H1 (cell line): ENCODE measurements at regions not wholly inside any gene's neighbourhood (a gene's known extent, or its start where the extent isn't known, plus 50 kb on each side); places are given as distances from the start of the nearest gene placed in this dataset.

Source experiments
- BRCA1 ChIP-seq: IDR thresholded peaks from 2 replicates; pipeline ENCODE4 v1.6.1; 2012; ENCODE audit warnings: low read depth, low read length, improper control_type of control experiment
- CHD7 ChIP-seq: fragments of 300-600 bp; sonication (generic); IDR thresholded peaks from 2 replicates; pipeline ENCODE4 v1.7.1; 2012; ENCODE audit warnings: low read length, moderate library complexity, mild to moderate bottlenecking, inconsistent platforms; ENCODE audit not compliant: insufficient replicate concordance
- CREB1 ChIP-seq: IDR thresholded peaks from 2 replicates; pipeline ENCODE4 v1.6.1; 2012; ENCODE audit warnings: inconsistent platforms
- POU5F1 ChIP-seq: IDR thresholded peaks from 2 replicates; pipeline ENCODE4 v1.6.1; 2011; ENCODE audit warnings: low read depth, mild to moderate bottlenecking, low read length, moderate library complexity
- RXRA ChIP-seq: IDR thresholded peaks from 2 replicates; pipeline ENCODE4 v1.6.1; 2011; ENCODE audit warnings: low read depth, mild to moderate bottlenecking, low read length, moderate library complexity; ENCODE audit not compliant: insufficient read depth
- SP4 ChIP-seq: IDR thresholded peaks from 2 replicates; pipeline ENCODE4 v1.6.1; 2012; ENCODE audit warnings: low read length, inconsistent platforms
- TAF7 ChIP-seq: optimal IDR thresholded peaks from 2 replicates; pipeline ENCODE3; 2011; ENCODE audit warnings: low read depth, mild to moderate bottlenecking, inconsistent platforms, low read length, moderate library complexity, borderline replicate concordance

GRCh38 chr18:26777351-26778053 lies 88.0 kb downstream of the AQP4 start (continued):
- no peak for TF ChIP-seq CHD7
- TF ChIP-seq SP4, result no peak
- no peak for TF ChIP-seq RXRA
- TF ChIP-seq POU5F1, result no peak
- TF ChIP-seq CREB1, result no peak
- no peak for TF ChIP-seq BRCA1
- no peak for TF ChIP-seq TAF7
